K562 (cell line): ENCODE measurements at regions not wholly inside any gene's neighbourhood (a gene's known extent, or its start where the extent isn't known, plus 50 kb on each side); places are given as distances from the start of the nearest gene placed in this dataset.

Experiments
- SAP30 ChIP-seq: fragments of 200-600 bp; sonication (generic); IDR thresholded peaks from 2 replicates; pipeline ENCODE4 v1.6.1; 2012; ENCODE audit warnings: borderline replicate concordance, low read depth, mild to moderate bottlenecking, moderate library complexity, low read length, control low read depth, inconsistent platforms; ENCODE audit not compliant: insufficient read depth, poor library complexity, severe bottlenecking
- ZNF133 ChIP-seq: fragments of 250-450 bp; sonication (Bioruptor Pico); IDR thresholded peaks from 2 replicates; pipeline ENCODE4 v1.4.0; 2020; ENCODE audit warnings: mild to moderate bottlenecking
- ZNF740 ChIP-seq, 3 experiments: fragments of 200-800 bp in 1 of 3; sonication (Bioruptor generic) in 1 of 3; sonication (generic) in 1 of 3; formaldehyde crosslinking in 1 of 3; IDR thresholded peaks; 2 replicates each; pipeline versions ENCODE4 v1.6.1 to v1.8.0; 2016 to 2022; ENCODE audit warnings: mild to moderate bottlenecking in 2 of 3, missing compliant biosample characterization in 2 of 3, missing genetic modification characterization in 2 of 3, missing genetic modification reagents in 1 of 3
- TF ChIP-seq, protein P1 (sequence below), 3 experiments: IDR thresholded peaks in 2 of 3; conservative IDR thresholded peaks in 1 of 3; 2 replicates each; pipeline ENCODE4 v1.5.1; 2011 to 2012; ENCODE audit warnings: low read length in 3 of 3, mild to moderate bottlenecking in 3 of 3, control low read depth in 2 of 3, improper control_type of control experiment in 1 of 3, inconsistent platforms in 1 of 3, low read depth in 1 of 3, mixed read lengths in 1 of 3, moderate library complexity in 1 of 3; ENCODE audit not compliant: insufficient read depth in 2 of 3

DNA sequence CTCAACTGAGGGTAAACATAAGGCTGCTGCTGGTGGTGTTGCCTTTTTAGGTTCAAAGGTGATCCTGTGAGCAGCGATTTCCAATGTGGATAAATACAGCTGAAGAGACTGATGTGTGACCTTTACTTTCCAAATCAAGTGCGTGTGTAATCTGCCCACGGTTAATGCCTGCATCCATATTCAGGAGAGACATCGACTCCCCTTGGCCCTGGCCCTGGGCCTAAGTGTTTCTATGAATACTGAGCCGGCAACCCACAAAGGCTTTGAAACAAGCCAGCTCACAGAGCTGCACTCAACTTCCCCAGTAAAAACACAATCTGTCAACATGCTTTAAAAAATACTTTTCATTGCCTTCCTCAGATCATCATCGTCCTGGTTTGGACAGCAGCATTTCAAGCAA, 1026.6 kb downstream of the TMEM182 start:
- TF ChIP-seq ZNF133 (CRISPR knock-in tag) (no peak), ZNF740 (CRISPR knock-in tag; IDR thresholded peaks at IDR 0.05) (no peak), ZNF740 (tag; IDR thresholded peaks at IDR 0.05) (no peak), SAP30 (no peak)
- TF ChIP-seq, protein P1, sequence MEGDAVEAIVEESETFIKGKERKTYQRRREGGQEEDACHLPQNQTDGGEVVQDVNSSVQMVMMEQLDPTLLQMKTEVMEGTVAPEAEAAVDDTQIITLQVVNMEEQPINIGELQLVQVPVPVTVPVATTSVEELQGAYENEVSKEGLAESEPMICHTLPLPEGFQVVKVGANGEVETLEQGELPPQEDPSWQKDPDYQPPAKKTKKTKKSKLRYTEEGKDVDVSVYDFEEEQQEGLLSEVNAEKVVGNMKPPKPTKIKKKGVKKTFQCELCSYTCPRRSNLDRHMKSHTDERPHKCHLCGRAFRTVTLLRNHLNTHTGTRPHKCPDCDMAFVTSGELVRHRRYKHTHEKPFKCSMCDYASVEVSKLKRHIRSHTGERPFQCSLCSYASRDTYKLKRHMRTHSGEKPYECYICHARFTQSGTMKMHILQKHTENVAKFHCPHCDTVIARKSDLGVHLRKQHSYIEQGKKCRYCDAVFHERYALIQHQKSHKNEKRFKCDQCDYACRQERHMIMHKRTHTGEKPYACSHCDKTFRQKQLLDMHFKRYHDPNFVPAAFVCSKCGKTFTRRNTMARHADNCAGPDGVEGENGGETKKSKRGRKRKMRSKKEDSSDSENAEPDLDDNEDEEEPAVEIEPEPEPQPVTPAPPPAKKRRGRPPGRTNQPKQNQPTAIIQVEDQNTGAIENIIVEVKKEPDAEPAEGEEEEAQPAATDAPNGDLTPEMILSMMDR (IDR thresholded peaks at IDR 0.05 in 2 of 3, conservative IDR thresholded peaks at IDR 0.05 in 1 of 3; ENCODE audit: insufficient read depth in 2 of 3, low read depth in 1 of 3, low read length in 3 of 3) = no peak
